ENCODE measurements at regions not wholly inside any gene's neighbourhood (a gene's known extent, or its start where the extent isn't known, plus 50 kb on each side); places are given as distances from the start of the nearest gene placed in this dataset.

- TF ChIP-seq CTCF (IDR thresholded peaks at IDR 0.05; ENCODE audit: borderline replicate concordance, extremely low read depth, low read length, poor library complexity, severe bottlenecking) = no peak
- no peak for TF ChIP-seq EZH2 (IDR thresholded peaks at IDR 0.05; ENCODE audit: borderline replicate concordance, low read depth, low read length, severe bottlenecking)
These were observed 283.1 kb downstream of the SP3 start for GRCh38 chr2:173681881-173682650.

All from DND-41 (cell line).